ENCODE measurements at regions not wholly inside any gene's neighbourhood (a gene's known extent, or its start where the extent isn't known, plus 50 kb on each side); places are given as distances from the start of the nearest gene placed in this dataset.

DNA sequence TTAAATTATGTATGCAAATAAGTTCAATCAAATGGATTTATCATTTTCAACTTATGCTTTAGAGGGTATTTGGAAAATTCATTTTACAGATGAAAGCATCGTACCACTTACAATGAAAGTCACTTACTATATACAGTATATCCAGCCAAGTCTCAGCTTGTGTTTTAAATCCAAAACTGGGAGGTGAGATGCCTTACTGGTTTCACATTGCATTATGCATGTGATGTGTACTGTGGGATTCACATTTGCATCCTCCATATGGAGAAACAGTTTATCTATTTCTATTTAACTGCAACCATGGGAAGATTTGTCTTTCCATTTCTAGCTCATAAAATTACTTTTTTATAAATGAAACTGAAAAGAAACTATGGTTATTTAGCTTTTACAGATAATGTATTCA, 248.1 kb downstream of the CNTN3 start:
- H3K4me3 ChIP-seq, result no peak overlapping the region
- no peak for DNase-seq (ENCODE audit: low spot score in 2 of 2)
- no peaks in the 10 kb centered on the region for H3K4me1 ChIP-seq
- no peaks in the 10 kb centered on the region for H3K27me3 ChIP-seq
- H3K36me3 ChIP-seq, result no peaks in the 10 kb centered on the region
- no peaks in the 10 kb centered on the region for H3K9me3 ChIP-seq
- TF ChIP-seq POLR2A (IDR thresholded peaks at IDR 0.05) (no peak), POLR2AphosphoS5 (IDR thresholded peaks at IDR 0.05) (no peak)
- TF ChIP-seq, protein P1, sequence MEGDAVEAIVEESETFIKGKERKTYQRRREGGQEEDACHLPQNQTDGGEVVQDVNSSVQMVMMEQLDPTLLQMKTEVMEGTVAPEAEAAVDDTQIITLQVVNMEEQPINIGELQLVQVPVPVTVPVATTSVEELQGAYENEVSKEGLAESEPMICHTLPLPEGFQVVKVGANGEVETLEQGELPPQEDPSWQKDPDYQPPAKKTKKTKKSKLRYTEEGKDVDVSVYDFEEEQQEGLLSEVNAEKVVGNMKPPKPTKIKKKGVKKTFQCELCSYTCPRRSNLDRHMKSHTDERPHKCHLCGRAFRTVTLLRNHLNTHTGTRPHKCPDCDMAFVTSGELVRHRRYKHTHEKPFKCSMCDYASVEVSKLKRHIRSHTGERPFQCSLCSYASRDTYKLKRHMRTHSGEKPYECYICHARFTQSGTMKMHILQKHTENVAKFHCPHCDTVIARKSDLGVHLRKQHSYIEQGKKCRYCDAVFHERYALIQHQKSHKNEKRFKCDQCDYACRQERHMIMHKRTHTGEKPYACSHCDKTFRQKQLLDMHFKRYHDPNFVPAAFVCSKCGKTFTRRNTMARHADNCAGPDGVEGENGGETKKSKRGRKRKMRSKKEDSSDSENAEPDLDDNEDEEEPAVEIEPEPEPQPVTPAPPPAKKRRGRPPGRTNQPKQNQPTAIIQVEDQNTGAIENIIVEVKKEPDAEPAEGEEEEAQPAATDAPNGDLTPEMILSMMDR (IDR thresholded peaks at IDR 0.05), result no peak
- intact Hi-C loops (cut with DNase I; ENCODE audit: low total_unique reads), result no loop called here
- no peak overlapping the region for H3K27ac ChIP-seq

DNA sequence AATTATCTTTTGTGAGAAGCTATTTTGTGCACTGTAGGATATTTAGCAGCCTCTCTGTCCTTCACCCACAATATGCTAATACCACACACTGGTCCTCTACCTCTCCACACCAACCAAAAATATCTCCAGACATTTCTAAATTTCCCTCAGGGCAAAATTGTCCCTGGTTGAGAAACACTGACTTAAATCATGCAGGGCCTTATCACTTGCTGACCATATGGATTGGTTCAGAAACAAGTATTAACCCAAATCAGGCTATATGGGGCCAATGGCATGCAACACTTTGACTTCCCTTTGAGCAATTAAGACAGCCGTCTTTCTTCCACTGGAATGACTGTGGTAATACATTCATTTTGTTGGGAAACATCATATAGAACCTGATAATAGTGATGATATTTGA, 251.1 kb downstream of the CNTN3 start:
- intact Hi-C loops (cut with DNase I; ENCODE audit: low total_unique reads), result no loop called here
- Histone ChIP-seq H3K4me1 (no peaks in the 10 kb centered on the region), H3K36me3 (no peaks in the 10 kb centered on the region), H3K9me3 (no peaks in the 10 kb centered on the region), H3K27me3 (no peaks in the 10 kb centered on the region), H3K27ac (no peak overlapping the region), H3K4me3 (no peak overlapping the region)
- TF ChIP-seq, protein P1 (IDR thresholded peaks at IDR 0.05), result no peak
- TF ChIP-seq POLR2A (IDR thresholded peaks at IDR 0.05), result no peak
- no peak for TF ChIP-seq POLR2AphosphoS5 (IDR thresholded peaks at IDR 0.05)
- no peak for DNase-seq (ENCODE audit: low spot score in 2 of 2)

DNA sequence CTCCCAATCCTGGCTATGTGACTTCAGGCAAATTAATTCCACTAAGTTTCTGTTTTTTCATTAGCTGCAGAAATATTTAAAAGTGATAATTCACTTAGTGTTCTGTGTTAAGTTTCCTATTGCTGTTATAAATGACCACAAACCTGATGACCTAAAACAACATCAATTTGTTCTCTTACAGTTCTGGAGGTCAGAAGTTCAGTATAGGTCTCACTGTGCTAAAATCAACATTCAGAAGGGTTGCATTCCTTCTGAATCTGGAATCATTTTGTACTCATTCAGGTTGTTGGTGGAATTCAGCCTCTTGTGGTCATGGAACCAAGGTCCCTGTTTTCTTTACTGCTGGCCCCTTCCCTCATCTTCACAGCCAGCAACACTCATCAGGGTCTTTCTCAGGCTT, 254.1 kb downstream of the CNTN3 start:
- no peaks in the 10 kb centered on the region for H3K9me3 ChIP-seq
- no peak for DNase-seq (ENCODE audit: low spot score in 2 of 2)
- H3K4me3 ChIP-seq, result no peak overlapping the region
- intact Hi-C loops (cut with DNase I; ENCODE audit: low total_unique reads), result no loop called here
- no peaks in the 10 kb centered on the region for H3K27me3 ChIP-seq
- H3K4me1 ChIP-seq, result no peaks in the 10 kb centered on the region
- TF ChIP-seq POLR2A (IDR thresholded peaks at IDR 0.05) (no peak), POLR2AphosphoS5 (IDR thresholded peaks at IDR 0.05) (no peak)
- TF ChIP-seq, protein P1 (IDR thresholded peaks at IDR 0.05), result no peak
- H3K36me3 ChIP-seq, result no peaks in the 10 kb centered on the region
- H3K27ac ChIP-seq, result no peak overlapping the region

DNA sequence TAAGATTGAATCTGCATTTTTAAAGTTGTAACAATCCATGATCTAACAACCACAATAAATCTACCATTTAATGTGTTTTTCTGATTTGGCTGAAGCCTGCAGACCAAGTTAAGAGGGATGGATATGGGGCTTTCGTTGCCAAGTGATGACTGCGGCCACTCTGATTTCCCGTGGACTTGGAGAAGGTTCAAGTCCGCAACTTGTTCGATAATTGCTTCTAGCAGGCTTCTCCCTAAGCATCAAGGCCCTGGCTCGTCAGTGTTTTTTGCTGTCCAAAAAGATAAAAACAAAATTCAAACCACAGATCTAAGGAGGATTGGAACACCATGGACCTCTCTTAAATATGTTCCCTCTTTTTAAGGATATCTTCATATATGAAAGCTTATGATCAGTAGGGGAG, 256.6 kb downstream of the CNTN3 start:
- no peak for DNase-seq (ENCODE audit: low spot score in 2 of 2)
- no peaks in the 10 kb centered on the region for H3K36me3 ChIP-seq
- TF ChIP-seq POLR2A (IDR thresholded peaks at IDR 0.05), result no peak
- TF ChIP-seq POLR2AphosphoS5 (IDR thresholded peaks at IDR 0.05), result no peak
- no peak overlapping the region for H3K27ac ChIP-seq
- H3K9me3 ChIP-seq, result no peaks in the 10 kb centered on the region
- intact Hi-C loops (cut with DNase I; ENCODE audit: low total_unique reads), result no loop called here
- H3K4me1 ChIP-seq, result no peaks in the 10 kb centered on the region
- H3K4me3 ChIP-seq, result no peak overlapping the region
- H3K27me3 ChIP-seq, result no peaks in the 10 kb centered on the region

DNA sequence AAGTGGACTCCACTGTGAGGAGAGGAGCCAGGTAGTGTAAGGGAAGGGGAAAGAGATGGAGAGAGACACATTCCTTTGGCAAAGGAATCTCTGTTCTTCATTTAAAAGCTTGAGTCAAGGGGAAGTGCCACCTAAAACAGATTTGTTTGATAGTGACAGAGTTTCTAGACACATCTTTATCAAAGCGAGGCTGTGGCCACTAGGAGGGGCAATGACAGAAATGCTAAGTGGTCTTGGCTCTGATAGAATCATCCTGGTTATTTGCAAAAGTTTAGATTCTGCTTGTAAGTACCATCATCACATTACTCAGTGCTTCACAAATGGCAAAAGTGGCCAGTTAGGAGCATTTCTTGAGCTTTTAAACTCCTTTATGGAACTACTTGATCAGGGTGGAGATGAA, 261.4 kb downstream of the CNTN3 start:
- Histone ChIP-seq H3K27ac (no peak overlapping the region), H3K9me3 (no peaks in the 10 kb centered on the region), H3K36me3 (no peaks in the 10 kb centered on the region), H3K27me3 (no peaks in the 10 kb centered on the region), H3K4me1 (no peaks in the 10 kb centered on the region), H3K4me3 (no peak overlapping the region)
- no peak for DNase-seq (ENCODE audit: low spot score in 2 of 2)
- intact Hi-C loops (cut with DNase I; ENCODE audit: low total_unique reads), result no loop called here
- TF ChIP-seq, protein P1 (IDR thresholded peaks at IDR 0.05), result no peak
- TF ChIP-seq POLR2AphosphoS5 (IDR thresholded peaks at IDR 0.05), result no peak
- no peak for TF ChIP-seq POLR2A (IDR thresholded peaks at IDR 0.05)

DNA sequence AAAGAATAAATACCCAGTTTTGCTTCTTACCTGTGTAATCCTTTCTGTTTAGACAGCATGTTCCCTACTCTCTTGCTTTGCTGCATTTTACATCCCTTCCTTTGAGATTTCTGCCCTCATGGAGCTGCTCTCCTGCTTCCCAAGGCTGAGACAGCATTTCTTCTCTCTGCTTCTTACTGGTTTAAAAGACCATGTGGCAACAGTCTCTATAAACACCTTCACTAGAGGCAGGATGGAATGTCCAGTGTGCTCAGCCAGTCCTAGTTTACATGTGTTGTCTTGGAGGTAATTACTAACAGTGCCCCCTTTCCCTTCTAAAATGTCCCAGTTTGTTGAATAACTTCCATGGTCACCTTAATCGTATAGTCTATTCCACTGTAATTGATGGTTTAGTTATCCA, 262.3 kb downstream of the CNTN3 start:
- Histone ChIP-seq H3K36me3 (no peaks in the 10 kb centered on the region), H3K27ac (no peak overlapping the region), H3K4me3 (no peak overlapping the region), H3K9me3 (no peaks in the 10 kb centered on the region), H3K4me1 (no peaks in the 10 kb centered on the region), H3K27me3 (no peaks in the 10 kb centered on the region)
- TF ChIP-seq POLR2A (IDR thresholded peaks at IDR 0.05), result no peak
- TF ChIP-seq, protein P1 (IDR thresholded peaks at IDR 0.05), result no peak
- TF ChIP-seq POLR2AphosphoS5 (IDR thresholded peaks at IDR 0.05), result no peak
- no peak for DNase-seq (ENCODE audit: low spot score in 2 of 2)
- intact Hi-C loops (cut with DNase I; ENCODE audit: low total_unique reads), result no loop called here

Data from breast epithelium (tissue), 4 donors.